Skeletal muscle tissue (tissue), 3 donors: ENCODE measurements at regions not wholly inside any gene's neighbourhood (a gene's known extent, or its start where the extent isn't known, plus 50 kb on each side); places are given as distances from the start of the nearest gene placed in this dataset.

Experiments
- H3K27ac ChIP-seq: one replicate; pipeline ENCODE4 v1.7.0; 2013; ENCODE audit warnings: mild to moderate bottlenecking, low read depth, low read length, inconsistent platforms
- H3K27me3 ChIP-seq, 3 donors: one replicate each; pipeline ENCODE4 v1.7.0; 2013; ENCODE audit warnings: low read length in 3 of 3; ENCODE audit not compliant: control insufficient read depth in 3 of 3, insufficient read depth in 3 of 3
- H3K36me3 ChIP-seq, 3 donors: one replicate each; pipeline ENCODE4 v1.7.0; 2013; ENCODE audit warnings: low read length in 3 of 3; ENCODE audit not compliant: control insufficient read depth in 3 of 3, insufficient read depth in 3 of 3
- H3K4me1 ChIP-seq, 3 donors: one replicate each; pipeline ENCODE4 v1.7.0; 2013; ENCODE audit warnings: low read length in 3 of 3, mild to moderate bottlenecking in 3 of 3; ENCODE audit not compliant: control insufficient read depth in 3 of 3, insufficient read depth in 3 of 3
- H3K4me3 ChIP-seq, 3 donors: one replicate each; pipeline ENCODE4 v1.7.0; 2013; ENCODE audit warnings: low read length in 3 of 3
- H3K9ac ChIP-seq, 3 donors: one replicate each; pipeline ENCODE4 v1.7.0; 2013; ENCODE audit warnings: low read length in 3 of 3, mild to moderate bottlenecking in 3 of 3, moderate library complexity in 2 of 3, low read depth in 1 of 3
- H3K9me3 ChIP-seq, 3 donors: one replicate each; pipeline ENCODE4 v1.7.0; 2013; ENCODE audit warnings: low read length in 3 of 3; ENCODE audit not compliant: control insufficient read depth in 3 of 3
- donor health status: Osteomylitis.

- Histone ChIP-seq H3K9ac (no peak overlapping the region), H3K4me1 (no peaks in the 10 kb centered on the region), H3K4me3 (no peak overlapping the region), H3K36me3 (no peaks in the 10 kb centered on the region), H3K9me3 (no peaks in the 10 kb centered on the region), H3K27ac (no peak overlapping the region), H3K27me3 (peaks cover 0 to 27% (median 17%) of the 10 kb centered on the region in 3 donors)
Measured at GRCh38 chr22:47395481-47395880, 633.0 kb downstream of the TBC1D22A start.

- no peak overlapping the region for H3K27ac ChIP-seq
- no peaks in the 10 kb centered on the region for H3K9me3 ChIP-seq
- H3K4me1 ChIP-seq, result no peaks in the 10 kb centered on the region
- H3K36me3 ChIP-seq, result no peaks in the 10 kb centered on the region
- H3K4me3 ChIP-seq, result no peak overlapping the region
- no peak overlapping the region for H3K9ac ChIP-seq
- peaks cover 0 to 27% (median 20%) of the 10 kb centered on the region in 3 donors for H3K27me3 ChIP-seq
Measured at GRCh38 chr22:47394504-47395440, 632.3 kb downstream of the TBC1D22A start.

- Histone ChIP-seq H3K4me3 (no peak overlapping the region), H3K27me3 (peaks cover 0 to 32% (median 31%) of the 10 kb centered on the region in 3 donors), H3K9me3 (no peaks in the 10 kb centered on the region), H3K36me3 (no peaks in the 10 kb centered on the region), H3K27ac (no peak overlapping the region), H3K9ac (no peak overlapping the region), H3K4me1 (no peaks in the 10 kb centered on the region)
Measured at GRCh38 chr22:47393191-47393590, 630.7 kb downstream of the TBC1D22A start.

GRCh38 chr22:47392729-47393128 is 630.3 kb downstream of the TBC1D22A start:
- H3K9me3 ChIP-seq, result no peaks in the 10 kb centered on the region
- no peak overlapping the region for H3K4me3 ChIP-seq
- no peaks in the 10 kb centered on the region for H3K4me1 ChIP-seq
- H3K9ac ChIP-seq, result no peak overlapping the region
- peaks cover 0 to 34% (median 33%) of the 10 kb centered on the region in 3 donors for H3K27me3 ChIP-seq
- H3K36me3 ChIP-seq, result no peaks in the 10 kb centered on the region
- H3K27ac ChIP-seq, result no peak overlapping the region

GRCh38 chr22:47392054-47392347 is 629.6 kb downstream of the TBC1D22A start:
- no peaks in the 10 kb centered on the region for H3K36me3 ChIP-seq
- no peak overlapping the region for H3K4me3 ChIP-seq
- no peaks in the 10 kb centered on the region for H3K9me3 ChIP-seq
- peaks cover 3 to 40% (median 30%) of the 10 kb centered on the region in 3 donors for H3K27me3 ChIP-seq
- H3K4me1 ChIP-seq, result no peaks in the 10 kb centered on the region
- no peak overlapping the region for H3K27ac ChIP-seq
- H3K9ac ChIP-seq, result no peak overlapping the region

GRCh38 chr22:47391169-47392053 is 629.0 kb downstream of the TBC1D22A start:
- no peaks in the 10 kb centered on the region for H3K4me1 ChIP-seq
- H3K9ac ChIP-seq, result no peak overlapping the region
- H3K27me3 ChIP-seq, result peaks cover 5 to 43% (median 32%) of the 10 kb centered on the region in 3 donors
- no peak overlapping the region for H3K27ac ChIP-seq
- no peak overlapping the region for H3K4me3 ChIP-seq
- no peaks in the 10 kb centered on the region for H3K36me3 ChIP-seq
- H3K9me3 ChIP-seq, result no peaks in the 10 kb centered on the region

- peaks cover 9 to 43% (median 31%) of the 10 kb centered on the region in 3 donors for H3K27me3 ChIP-seq
- no peaks in the 10 kb centered on the region for H3K9me3 ChIP-seq
- no peak overlapping the region for H3K9ac ChIP-seq
Measured at GRCh38 chr22:47390026-47390970, 627.8 kb downstream of the TBC1D22A start.

GRCh38 chr22:47389201-47389600 is 626.8 kb downstream of the TBC1D22A start:
- H3K4me1 ChIP-seq, result no peaks in the 10 kb centered on the region
- H3K9ac ChIP-seq, result no peak overlapping the region
- H3K9me3 ChIP-seq, result no peaks in the 10 kb centered on the region
- H3K36me3 ChIP-seq, result no peaks in the 10 kb centered on the region
- H3K4me3 ChIP-seq, result no peak overlapping the region
- H3K27ac ChIP-seq, result no peak overlapping the region
- peaks cover 15 to 50% (median 31%) of the 10 kb centered on the region in 3 donors for H3K27me3 ChIP-seq

More at GRCh38 chr22:47390026-47390970, 627.8 kb downstream of the TBC1D22A start:
- Histone ChIP-seq H3K36me3 (no peaks in the 10 kb centered on the region), H3K4me3 (no peak overlapping the region), H3K27ac (no peak overlapping the region), H3K4me1 (no peaks in the 10 kb centered on the region)

- Histone ChIP-seq H3K9ac (no peak overlapping the region), H3K9me3 (no peaks in the 10 kb centered on the region), H3K27me3 (peaks cover 15 to 51% (median 31%) of the 10 kb centered on the region in 3 donors), H3K4me1 (no peaks in the 10 kb centered on the region), H3K36me3 (no peaks in the 10 kb centered on the region), H3K4me3 (no peak overlapping the region), H3K27ac (no peak overlapping the region)
Measured at GRCh38 chr22:47388778-47389177, 626.3 kb downstream of the TBC1D22A start.
